GM12878 (cell line): ENCODE measurements at regions not wholly inside any gene's neighbourhood (a gene's known extent, or its start where the extent isn't known, plus 50 kb on each side); places are given as distances from the start of the nearest gene placed in this dataset.
"Not testable (repeated sequence)": the region's sequence is repeated elsewhere in the genome, so short reads cannot be mapped to it uniquely, and the experiment has no call there.

ENCODE experiments used
- ATAC-seq: fragments of 200-7000 bp; cut with Tn5 transposase; 3 replicates; pipeline ENCODE4 v1.9.1; 2020; ENCODE audit warnings: mild to moderate bottlenecking, moderate library complexity
- BruUV-seq: library from RNA; stranded (reverse); fragments of 400-500 nt; replicated peaks from 2 replicates; lab custom pipeline; 2021; lab: Mats Ljungman, UMichigan
- CTCF ChIA-PET: fragments of 300-600 bp; sonication (Branson Sonifier 250); formaldehyde crosslinking; extraction: SDS; loops from one replicate; lab custom pipeline; 2021; ENCODE audit warnings: inconsistent platforms; lab: Yijun Ruan, JAX
- POLR2A ChIA-PET: fragments of 350-600 bp; formaldehyde crosslinking; extraction: SDS; loops from one replicate; lab custom pipeline; 2021; ENCODE audit warnings: inconsistent platforms; lab: Charles Lee
- RAD21 ChIA-PET: fragments of 300-600 bp; sonication (Branson Sonifier 250); formaldehyde crosslinking; loops from one replicate; lab custom pipeline; 2023; ENCODE audit warnings: antibody characterized with exemption; ENCODE audit not compliant: unreplicated experiment; lab: Charles Lee
- SMC1A ChIA-PET: fragments of 300-600 bp; sonication (Branson Sonifier 250); formaldehyde crosslinking; loops from one replicate; lab custom pipeline; 2023; ENCODE audit not compliant: unreplicated experiment, uncharacterized antibody; lab: Charles Lee
- DNase-seq: peaks from one replicate; pipeline ENCODE4 v3.0.0-alpha.2; 2011; ENCODE audit warnings: low read depth, low spot score
- FAIRE-seq: peaks from 3 replicates; lab custom pipeline; 2011; peaks lifted over from hg19 to GRCh38; lab: Jason Lieb, UNC
- H2AFZ ChIP-seq: 2 replicates; pipeline ENCODE4 v1.6.0; 2011; ENCODE audit warnings: low read depth, low read length, control low read depth; ENCODE audit not compliant: control insufficient read depth
- H3K27ac ChIP-seq: 2 replicates; pipeline ENCODE4 v1.5.1; 2011; ENCODE audit warnings: control low read depth; ENCODE audit not compliant: control insufficient read depth, insufficient read depth
- H3K27me3 ChIP-seq, 2 experiments: replicated peaks in 1 of 2; 2 replicates each; pipeline versions ENCODE4 v1.6.0 to v1.6.1; 2011; ENCODE audit warnings: low read length in 1 of 2; ENCODE audit not compliant: control insufficient read depth in 2 of 2, insufficient read depth in 2 of 2
- H3K36me3 ChIP-seq, 2 experiments: 2 replicates each; pipeline ENCODE4 v1.5.1; 2011; ENCODE audit warnings: low read length in 1 of 2; ENCODE audit not compliant: control insufficient read depth in 2 of 2, insufficient read depth in 2 of 2
- H3K4me1 ChIP-seq: 2 replicates; pipeline ENCODE4 v1.6.1; 2011; ENCODE audit warnings: mild to moderate bottlenecking, low read length, moderate library complexity, mixed read lengths; ENCODE audit not compliant: control insufficient read depth, insufficient read depth
- H3K4me2 ChIP-seq: 2 replicates; pipeline ENCODE4 v1.6.0; 2011; ENCODE audit warnings: control low read depth; ENCODE audit not compliant: control insufficient read depth, insufficient read depth
- H3K4me3 ChIP-seq: fragments of 200-600 bp; sonication (generic); 2 replicates; pipeline ENCODE4 v1.5.1; 2016
- H3K79me2 ChIP-seq: 2 replicates; pipeline ENCODE4 v1.6.0; 2011; ENCODE audit warnings: low read length; ENCODE audit not compliant: control insufficient read depth, insufficient read depth
- H3K9ac ChIP-seq: 2 replicates; pipeline ENCODE4 v1.8.0; 2011; ENCODE audit warnings: low read length, control low read depth, mixed read lengths; ENCODE audit not compliant: control insufficient read depth, insufficient read depth
- H3K9me3 ChIP-seq: replicated peaks from 3 replicates; pipeline ENCODE4 v1.5.1; 2011; ENCODE audit warnings: mild to moderate bottlenecking, low read length; ENCODE audit not compliant: control insufficient read depth, insufficient read depth
- H4K20me1 ChIP-seq: 2 replicates; pipeline ENCODE4 v1.6.0; 2011; ENCODE audit not compliant: control insufficient read depth, insufficient read depth
- WGBS: methylation state at CpG from one replicate; pipeline ENCODE4 v1.1.6; 2016; ENCODE audit warnings: low lambda C conversion rate; ENCODE audit not compliant: insufficient replicate concordance, insufficient coverage; ENCODE audit errors: missing lambda C conversion rate; 5-methylcytosine and 5-hydroxymethylcytosine counted together
- in situ Hi-C: fragments of 300-500 bp; cut with MboI; formaldehyde crosslinking; loops from 9 replicates; pipeline ENCODE4 v1.14.3; 2018; ENCODE audit warnings: mixed read lengths
- intact Hi-C: fragments of 100-400 bp; cut with micrococcal nuclease; formaldehyde crosslinking; loops from one replicate; pipeline ENCODE4 v1.14.2; 2022; ENCODE audit not compliant: unreplicated experiment

GRCh38 chr7:128564932-128565864 is 88.7 kb downstream of the METTL2B start:
- H3K4me3 ChIP-seq, H3K27me3 ChIP-seq, H3K79me2 ChIP-seq, H3K9ac ChIP-seq, ATAC-seq, RAD21 ChIA-PET, H3K9me3 ChIP-seq, SMC1A ChIA-PET, CTCF ChIA-PET, H3K36me3 ChIP-seq, POLR2A ChIA-PET, intact Hi-C loops, DNase-seq, H3K27ac ChIP-seq, H4K20me1 ChIP-seq, FAIRE-seq, H3K4me1 ChIP-seq, H2AFZ ChIP-seq, BruUV-seq, in situ Hi-C loops, H3K4me2 ChIP-seq: not testable (repeated sequence)
- 76% methylated on average over 4 of the region's 4 CpGs for WGBS

DNA sequence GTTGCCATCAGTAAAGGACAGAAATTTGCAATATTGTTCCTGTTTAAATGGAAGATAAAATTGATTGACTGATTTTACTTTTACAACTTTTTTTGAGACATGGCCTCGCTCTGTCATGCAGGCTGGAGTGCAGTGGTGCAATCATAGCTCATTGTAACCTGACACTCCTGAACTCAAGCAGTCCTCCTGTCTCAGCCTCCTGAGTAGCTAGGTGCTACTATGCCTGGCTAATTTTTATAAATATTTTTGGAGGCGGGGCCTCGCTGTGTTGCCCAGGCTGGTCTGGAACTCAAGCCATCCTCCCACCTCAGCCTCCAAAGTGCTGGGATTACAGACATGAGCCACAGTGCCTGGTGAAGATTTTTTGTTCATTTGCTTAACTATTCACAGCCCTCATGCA is 96.8 kb upstream of the GARIN1A start:
- H3K4me1 ChIP-seq, H3K4me3 ChIP-seq, RAD21 ChIA-PET, BruUV-seq, intact Hi-C loops, H3K9ac ChIP-seq, H3K4me2 ChIP-seq, H3K79me2 ChIP-seq, H3K36me3 ChIP-seq, in situ Hi-C loops, H4K20me1 ChIP-seq, H3K27ac ChIP-seq, POLR2A ChIA-PET, ATAC-seq, H3K9me3 ChIP-seq, H2AFZ ChIP-seq, FAIRE-seq, SMC1A ChIA-PET, DNase-seq, H3K27me3 ChIP-seq: not testable (repeated sequence)
- CTCF ChIA-PET, result interaction anchor here (1.3 kb wide), 1 partner anchor 16 kb away, joined by 3 read pairs; no protein-coding TSS in a partner anchor
- 96% methylated on average over 3 of the region's 3 CpGs for WGBS

GRCh38 chr7:128576953-128577352 is 95.1 kb upstream of the GARIN1A start:
- FAIRE-seq, H3K9me3 ChIP-seq, RAD21 ChIA-PET, H3K4me3 ChIP-seq, H3K4me2 ChIP-seq, H3K4me1 ChIP-seq, in situ Hi-C loops, H4K20me1 ChIP-seq, BruUV-seq, H3K79me2 ChIP-seq, DNase-seq, CTCF ChIA-PET, ATAC-seq, H3K36me3 ChIP-seq, SMC1A ChIA-PET, intact Hi-C loops, H2AFZ ChIP-seq, H3K27me3 ChIP-seq, POLR2A ChIA-PET, H3K9ac ChIP-seq, H3K27ac ChIP-seq: not testable (repeated sequence)
- WGBS, result 100% methylated on average over 4 of the region's 27 CpGs

GRCh38 chr7:128579843-128580242 is 92.2 kb upstream of the GARIN1A start:
- in situ Hi-C loops, ATAC-seq, CTCF ChIA-PET, H3K27ac ChIP-seq, DNase-seq, BruUV-seq, H3K4me1 ChIP-seq, RAD21 ChIA-PET, H3K27me3 ChIP-seq, SMC1A ChIA-PET, FAIRE-seq, H3K4me3 ChIP-seq, POLR2A ChIA-PET, H3K4me2 ChIP-seq, intact Hi-C loops, H3K9me3 ChIP-seq, H2AFZ ChIP-seq, H4K20me1 ChIP-seq, H3K9ac ChIP-seq, H3K79me2 ChIP-seq, H3K36me3 ChIP-seq: not testable (repeated sequence)
- 61% methylated on average over 4 of the region's 4 CpGs for WGBS
